SH-SY5Y (cell line): ENCODE measurements at regions not wholly inside any gene's neighbourhood (a gene's known extent, or its start where the extent isn't known, plus 50 kb on each side); places are given as distances from the start of the nearest gene placed in this dataset.

Experiments used
- GATA2 ChIP-seq: IDR thresholded peaks from 2 replicates; pipeline ENCODE4 v1.6.1; 2011; ENCODE audit warnings: mild to moderate bottlenecking, low read depth, low read length
- GATA3 ChIP-seq: IDR thresholded peaks from 2 replicates; pipeline ENCODE4 v1.6.1; 2011; ENCODE audit warnings: low read depth, mild to moderate bottlenecking, low read length, moderate library complexity

DNA sequence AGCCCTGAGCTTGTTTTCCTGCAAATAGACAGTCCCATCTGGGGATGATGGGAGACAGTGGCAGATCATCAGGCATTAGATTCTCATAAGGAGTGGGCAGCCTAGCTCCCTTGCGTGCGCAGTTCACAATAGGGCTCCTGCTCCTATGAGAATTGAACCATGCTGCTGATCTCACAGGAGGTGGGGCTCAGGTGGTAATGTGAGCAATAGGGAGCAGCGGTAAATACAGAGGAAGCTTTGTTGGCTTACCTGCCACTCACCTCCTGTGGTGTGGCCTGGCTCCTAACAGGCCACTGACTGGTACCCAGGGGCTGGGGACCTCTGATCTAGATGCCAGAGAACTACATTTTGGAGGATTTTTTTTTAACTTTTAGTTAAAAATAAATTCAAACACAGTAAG lies 434.8 kb upstream of the MKI67 start:
- no peak for TF ChIP-seq GATA2
- no peak for TF ChIP-seq GATA3
